PC-3 (cell line): ENCODE measurements at regions not wholly inside any gene's neighbourhood (a gene's known extent, or its start where the extent isn't known, plus 50 kb on each side); places are given as distances from the start of the nearest gene placed in this dataset.

ENCODE experiments used
- ATAC-seq: fragments of 200-7000 bp; cut with Tn5 transposase; 2 replicates; pipeline ENCODE4 v1.9.1; 2020; ENCODE audit warnings: mild to moderate bottlenecking, moderate library complexity
- BruUV-seq: library from RNA; stranded (reverse); fragments of 400-500 nt; replicated peaks from 2 replicates; lab custom pipeline; 2021; lab: Mats Ljungman, UMichigan
- CTCF ChIA-PET: fragments of 300-600 bp; sonication (Branson Sonifier 250); formaldehyde crosslinking; loops from one replicate; lab custom pipeline; 2022; ENCODE audit warnings: antibody characterized with exemption; lab: Charles Lee
- POLR2A ChIA-PET: fragments of 300-600 bp; sonication (Branson Sonifier 250); formaldehyde crosslinking; loops from one replicate; lab custom pipeline; 2022; ENCODE audit warnings: antibody characterized with exemption; ENCODE audit not compliant: unreplicated experiment; lab: Charles Lee
- DNase-seq: peaks from one replicate; pipeline ENCODE4 v3.0.0-alpha.2; 2015
- H2AFZ ChIP-seq: fragments of 300-600 bp; sonication (generic); 2 replicates; pipeline ENCODE4 v1.6.0; 2016; ENCODE audit warnings: antibody characterized with exemption, low read length
- H3F3A ChIP-seq: fragments of 300-600 bp; sonication (generic); one replicate; pipeline ENCODE4 v1.6.0; 2017; ENCODE audit warnings: antibody characterized with exemption, low read length, control low read depth, mild to moderate bottlenecking; ENCODE audit not compliant: unreplicated experiment
- H3K27ac ChIP-seq: fragments of 300-600 bp; sonication (generic); 2 replicates; pipeline ENCODE4 v1.5.1; 2016; ENCODE audit warnings: mild to moderate bottlenecking, low read length
- H3K27me3 ChIP-seq: fragments of 300-600 bp; sonication (generic); 2 replicates; pipeline ENCODE4 v1.6.1; 2016; ENCODE audit warnings: low read length, mixed read lengths
- H3K36me3 ChIP-seq: fragments of 300-600 bp; sonication (generic); 2 replicates; pipeline ENCODE4 v1.6.1; 2016; ENCODE audit warnings: low read depth, mixed run types, low read length, mixed read lengths
- H3K4me1 ChIP-seq: fragments of 300-600 bp; sonication (generic); 2 replicates; pipeline ENCODE4 v1.5.1; 2016; ENCODE audit warnings: low read length; ENCODE audit not compliant: insufficient read depth
- H3K4me2 ChIP-seq: fragments of 300-600 bp; sonication (generic); 2 replicates; pipeline ENCODE4 v1.6.0; 2016; ENCODE audit warnings: low read length
- H3K4me3 ChIP-seq: fragments of 300-600 bp; sonication (generic); 2 replicates; pipeline ENCODE4 v1.5.1; 2016; ENCODE audit warnings: mild to moderate bottlenecking, low read length, mixed read lengths
- H3K79me2 ChIP-seq: fragments of 300-600 bp; sonication (generic); 2 replicates; pipeline ENCODE4 v1.6.1; 2017; ENCODE audit warnings: low read length, mixed read lengths
- H3K9ac ChIP-seq: fragments of 300-600 bp; sonication (generic); 2 replicates; pipeline ENCODE4 v1.6.0; 2016; ENCODE audit warnings: mild to moderate bottlenecking, low read length
- H3K9me2 ChIP-seq: fragments of 300-600 bp; sonication (generic); replicated peaks from 2 replicates; pipeline ENCODE4 v1.6.1; 2016; ENCODE audit warnings: mixed run types, low read length, mixed read lengths
- H3K9me3 ChIP-seq: fragments of 300-600 bp; sonication (generic); 2 replicates; pipeline ENCODE4 v1.6.1; 2016; ENCODE audit warnings: low read length, mixed read lengths
- H4K20me1 ChIP-seq: fragments of 300-600 bp; sonication (generic); 2 replicates; pipeline ENCODE4 v1.6.1; 2016; ENCODE audit warnings: low read length, mixed read lengths
- EZH2 ChIP-seq: fragments of 300-600 bp; sonication (generic); IDR thresholded peaks from one replicate; pipeline ENCODE4 v1.6.1; 2017; ENCODE audit warnings: antibody characterized with exemption, mild to moderate bottlenecking, low read length; ENCODE audit not compliant: unreplicated experiment
- EZH2phosphoT487 ChIP-seq: fragments of 300-600 bp; sonication (generic); IDR thresholded peaks from 2 replicates; pipeline ENCODE4 v1.6.1; 2018; ENCODE audit warnings: mild to moderate bottlenecking, antibody characterized with exemption, low read length, borderline replicate concordance
- intact Hi-C: fragments of 100-400 bp; cut with micrococcal nuclease; formaldehyde crosslinking; loops from 2 replicates; pipeline ENCODE4 v1.9.0; 2023
- TF ChIP-seq, protein P1 (sequence below): fragments of 300-600 bp; sonication (generic); conservative IDR thresholded peaks from 2 replicates; pipeline ENCODE4 v1.5.1; 2017; ENCODE audit warnings: antibody characterized with exemption, low read depth, mild to moderate bottlenecking, low read length

DNA sequence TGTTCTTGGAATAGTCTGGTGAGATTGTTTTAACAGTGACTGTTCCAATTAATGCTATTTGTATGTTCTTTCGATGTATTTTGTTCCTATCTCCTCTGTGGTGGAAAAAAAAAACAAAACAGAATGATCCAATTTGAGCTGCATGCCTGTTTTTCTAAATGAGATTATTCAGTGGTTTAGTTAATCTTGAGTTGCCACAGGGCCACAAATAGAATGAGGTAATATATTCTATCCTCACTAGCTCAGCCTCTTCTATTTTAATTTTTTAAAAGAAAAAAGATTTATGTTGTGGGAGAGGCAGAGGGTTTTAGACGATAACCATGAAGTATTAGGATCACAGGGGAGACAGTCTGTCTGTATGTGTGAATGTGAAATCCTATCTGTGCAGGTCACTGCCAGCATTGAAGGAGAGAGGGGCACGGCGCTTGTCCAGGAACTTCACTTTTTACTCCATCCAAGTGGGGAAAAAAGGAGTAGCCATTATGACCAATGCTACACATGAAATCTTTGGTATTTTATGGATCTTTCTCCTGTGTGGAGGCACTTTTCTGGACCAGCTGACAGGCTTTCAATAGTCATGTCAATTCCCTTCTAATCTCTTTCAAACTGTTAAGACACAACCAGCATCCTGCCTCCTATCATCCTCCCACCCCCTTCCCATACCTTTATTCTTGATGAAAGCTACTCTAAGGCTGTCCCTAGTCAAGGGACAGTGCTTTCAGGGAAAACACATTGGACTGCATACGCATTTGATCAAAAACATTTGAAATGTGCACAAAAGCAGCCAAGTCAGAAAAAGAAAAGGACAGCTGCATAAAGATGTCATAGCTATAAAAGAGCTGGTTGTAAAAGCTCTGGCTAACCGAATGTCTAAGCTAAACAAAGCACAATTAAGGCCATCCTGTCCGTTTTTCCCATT lies 1063.8 kb upstream of the INTU start:
- no peak overlapping the region for H2AFZ ChIP-seq
- no peak overlapping the region for H3K4me2 ChIP-seq
- H4K20me1 ChIP-seq = no peaks in the 10 kb centered on the region
- no peaks in the 10 kb centered on the region for H3K79me2 ChIP-seq
- intact Hi-C loops = no loop called here
- ChIA-PET POLR2A (no interaction called here), CTCF (no interaction called here)
- no TSS peak for BruUV-seq
- H3K27ac ChIP-seq = no peak overlapping the region
- TF ChIP-seq EZH2phosphoT487 (no peak), EZH2 (no peak)
- TF ChIP-seq, protein P1, sequence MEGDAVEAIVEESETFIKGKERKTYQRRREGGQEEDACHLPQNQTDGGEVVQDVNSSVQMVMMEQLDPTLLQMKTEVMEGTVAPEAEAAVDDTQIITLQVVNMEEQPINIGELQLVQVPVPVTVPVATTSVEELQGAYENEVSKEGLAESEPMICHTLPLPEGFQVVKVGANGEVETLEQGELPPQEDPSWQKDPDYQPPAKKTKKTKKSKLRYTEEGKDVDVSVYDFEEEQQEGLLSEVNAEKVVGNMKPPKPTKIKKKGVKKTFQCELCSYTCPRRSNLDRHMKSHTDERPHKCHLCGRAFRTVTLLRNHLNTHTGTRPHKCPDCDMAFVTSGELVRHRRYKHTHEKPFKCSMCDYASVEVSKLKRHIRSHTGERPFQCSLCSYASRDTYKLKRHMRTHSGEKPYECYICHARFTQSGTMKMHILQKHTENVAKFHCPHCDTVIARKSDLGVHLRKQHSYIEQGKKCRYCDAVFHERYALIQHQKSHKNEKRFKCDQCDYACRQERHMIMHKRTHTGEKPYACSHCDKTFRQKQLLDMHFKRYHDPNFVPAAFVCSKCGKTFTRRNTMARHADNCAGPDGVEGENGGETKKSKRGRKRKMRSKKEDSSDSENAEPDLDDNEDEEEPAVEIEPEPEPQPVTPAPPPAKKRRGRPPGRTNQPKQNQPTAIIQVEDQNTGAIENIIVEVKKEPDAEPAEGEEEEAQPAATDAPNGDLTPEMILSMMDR = no peak
- no peaks in the 10 kb centered on the region for H3K27me3 ChIP-seq
- ATAC-seq (no peak), DNase-seq (no peak)
- H3K36me3 ChIP-seq = no peaks in the 10 kb centered on the region
- no peaks in the 10 kb centered on the region for H3F3A ChIP-seq
- H3K4me3 ChIP-seq = no peak overlapping the region
- H3K4me1 ChIP-seq = peaks cover 3% of the 10 kb centered on the region; the same call in 1 of the 2 replicates
- H3K9me2 ChIP-seq = no peaks in the 10 kb centered on the region
- H3K9ac ChIP-seq = no peak overlapping the region
- H3K9me3 ChIP-seq = no peaks in the 10 kb centered on the region

DNA sequence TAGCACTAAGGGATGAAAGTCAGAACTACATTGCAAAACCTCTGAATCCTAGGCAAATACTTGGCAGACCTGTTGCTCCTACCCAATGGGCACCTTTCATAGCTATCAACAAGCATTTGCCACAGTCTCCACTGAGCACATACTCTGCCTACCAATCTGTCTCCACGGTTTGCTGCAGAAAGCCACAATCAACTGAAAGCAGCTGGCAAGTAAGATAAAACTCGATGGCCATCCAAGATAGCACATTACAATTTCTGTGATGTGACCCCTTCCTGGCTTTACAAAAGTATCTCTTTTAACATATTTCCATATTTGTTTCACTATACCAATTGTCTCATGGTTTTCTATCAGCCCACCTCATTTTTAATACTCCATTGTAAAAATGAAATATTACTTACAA lies 1060.5 kb upstream of the INTU start:
- CTCF ChIA-PET = no interaction called here
- H3K4me1 ChIP-seq = no peaks in the 10 kb centered on the region
- H3K79me2 ChIP-seq = no peaks in the 10 kb centered on the region
- no peaks in the 10 kb centered on the region for H3K27me3 ChIP-seq
- no peaks in the 10 kb centered on the region for H3K9me2 ChIP-seq
- DNase-seq (no peak), ATAC-seq (no peak)
- no peak for TF ChIP-seq EZH2phosphoT487
- TF ChIP-seq EZH2 = no peak
- TF ChIP-seq, protein P1 = no peak
- H2AFZ ChIP-seq = no peak overlapping the region
- no peaks in the 10 kb centered on the region for H4K20me1 ChIP-seq
- H3K36me3 ChIP-seq = no peaks in the 10 kb centered on the region
- no peaks in the 10 kb centered on the region for H3K9me3 ChIP-seq
- BruUV-seq = no TSS peak
- intact Hi-C loops = no loop called here
- H3K27ac ChIP-seq = no peak overlapping the region
- H3K4me2 ChIP-seq = no peak overlapping the region
- no peaks in the 10 kb centered on the region for H3F3A ChIP-seq
- H3K4me3 ChIP-seq = no peak overlapping the region
- H3K9ac ChIP-seq = no peak overlapping the region
- POLR2A ChIA-PET = no interaction called here

DNA sequence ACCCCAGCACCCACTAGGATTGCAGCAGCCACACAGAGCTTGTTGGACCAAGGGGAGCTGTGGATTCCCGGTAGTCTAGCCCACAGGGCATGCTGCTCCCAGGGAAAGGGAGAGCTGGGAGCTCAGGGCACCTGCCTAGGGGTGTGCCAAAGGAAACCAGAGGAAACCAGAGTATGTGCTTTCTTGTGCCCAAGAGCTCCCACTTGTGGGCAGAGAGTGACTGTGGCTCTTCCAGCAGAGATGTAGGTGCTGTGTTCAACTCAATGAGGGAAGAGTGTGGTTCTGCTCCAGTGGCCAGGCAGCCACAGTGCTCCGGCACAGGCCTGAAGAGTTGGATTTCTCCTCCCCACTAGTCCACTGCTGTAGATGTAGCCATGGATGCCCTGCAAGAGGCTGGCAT lies 1050.0 kb upstream of the INTU start:
- Histone ChIP-seq H3K9me3 (no peaks in the 10 kb centered on the region), H3K36me3 (no peaks in the 10 kb centered on the region), H3K27me3 (no peaks in the 10 kb centered on the region), H3K4me2 (no peak overlapping the region), H2AFZ (no peak overlapping the region), H3K79me2 (no peaks in the 10 kb centered on the region), H3K4me1 (no peaks in the 10 kb centered on the region), H4K20me1 (no peaks in the 10 kb centered on the region), H3K4me3 (no peak overlapping the region), H3K9ac (no peak overlapping the region), H3K9me2 (no peaks in the 10 kb centered on the region), H3F3A (no peaks in the 10 kb centered on the region), H3K27ac (no peak overlapping the region)
- ATAC-seq (peak; percentile 81), DNase-seq (peak; percentile 16)
- CTCF ChIA-PET = interaction anchor here (0.7 to 1.0 kb wide), 2 partner anchors 22 to 358 kb away, joined by 3 to 5 read pairs; no protein-coding TSS in a partner anchor
- intact Hi-C loops = loop anchor here (5.0 kb wide), 1 partner anchor 360 kb away; no protein-coding TSS in a partner anchor
- TF ChIP-seq, protein P1 = peak; percentile 34; the same call in 1 of the 2 replicates
- TF ChIP-seq EZH2phosphoT487 (no peak), EZH2 (no peak)
- BruUV-seq = no TSS peak
- POLR2A ChIA-PET = no interaction called here
